LHCN-M2 (cell line): ENCODE measurements at regions not wholly inside any gene's neighbourhood (a gene's known extent, or its start where the extent isn't known, plus 50 kb on each side); places are given as distances from the start of the nearest gene placed in this dataset.
"Not testable (repeated sequence)": the region's sequence is repeated elsewhere in the genome, so short reads cannot be mapped to it uniquely, and the experiment has no call there.

ENCODE experiments used
- DNase-seq: peaks from one replicate; pipeline ENCODE4 v3.0.0-alpha.2; 2012; ENCODE audit warnings: low read depth

DNA sequence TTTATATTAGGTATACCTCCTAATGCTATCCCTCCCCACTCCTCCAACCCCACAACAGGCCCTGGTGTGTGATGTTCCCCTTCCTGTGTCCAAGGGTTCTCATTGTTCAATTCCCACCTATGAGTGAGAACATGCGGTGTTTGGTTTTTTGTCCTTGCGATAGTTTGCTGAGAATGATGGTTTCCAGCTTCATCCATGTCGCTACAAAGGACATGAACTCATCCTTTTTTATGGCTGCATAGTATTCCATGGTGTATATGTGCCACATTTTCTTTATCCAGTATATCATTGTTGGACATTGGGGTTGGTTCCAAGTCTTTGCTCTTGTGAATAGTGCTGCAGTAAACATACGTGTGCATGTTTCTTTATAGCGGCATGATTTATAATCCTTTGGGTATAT lies 345.1 kb upstream of the FANCL start:
- DNase-seq = not testable (repeated sequence)

GRCh38 chr2:58585233-58585632 lies 344.1 kb upstream of the FANCL start:
- DNase-seq = no peak

- no peak for DNase-seq
Measured at GRCh38 chr2:58584606-58585118, 343.5 kb upstream of the FANCL start.

DNA sequence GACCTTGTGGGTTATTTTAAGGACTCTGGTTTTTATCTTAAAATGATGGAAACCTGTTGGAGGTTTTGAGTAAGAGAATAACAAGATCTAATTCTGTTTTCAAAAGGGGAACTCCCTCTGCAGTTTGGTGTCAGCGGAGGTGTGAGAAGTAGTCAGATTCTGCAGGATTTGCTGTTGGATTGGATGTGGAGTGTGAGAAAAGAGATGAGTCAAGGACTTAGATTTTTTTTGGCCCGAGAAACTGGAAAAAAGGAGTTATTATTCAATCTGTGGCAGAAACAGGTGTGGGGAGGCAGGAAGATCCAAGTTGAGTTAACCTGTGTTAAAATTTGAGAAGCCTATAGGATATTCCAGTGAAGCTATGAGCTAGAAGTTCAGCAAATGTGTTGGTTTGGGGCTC lies 337.2 kb upstream of the FANCL start:
- no peak for DNase-seq

DNA sequence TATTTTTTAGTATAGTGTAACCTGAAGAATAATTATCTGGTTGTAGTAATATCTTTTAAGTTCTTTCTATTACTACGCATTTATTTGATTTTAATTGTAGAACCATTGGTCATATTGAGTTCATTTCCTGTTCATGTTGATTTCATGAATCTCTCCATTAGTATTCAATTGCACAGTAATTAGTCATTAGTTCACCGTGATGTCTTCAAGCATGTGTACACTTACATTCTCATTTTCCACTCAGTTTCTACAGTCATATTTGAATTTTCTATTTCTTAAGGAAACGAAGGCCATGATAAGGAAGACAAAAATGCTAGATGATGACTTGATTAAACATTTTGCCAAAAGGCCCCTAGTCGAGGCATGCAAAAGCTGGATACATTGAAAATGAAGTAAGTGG lies 333.7 kb upstream of the FANCL start:
- no peak for DNase-seq

DNA sequence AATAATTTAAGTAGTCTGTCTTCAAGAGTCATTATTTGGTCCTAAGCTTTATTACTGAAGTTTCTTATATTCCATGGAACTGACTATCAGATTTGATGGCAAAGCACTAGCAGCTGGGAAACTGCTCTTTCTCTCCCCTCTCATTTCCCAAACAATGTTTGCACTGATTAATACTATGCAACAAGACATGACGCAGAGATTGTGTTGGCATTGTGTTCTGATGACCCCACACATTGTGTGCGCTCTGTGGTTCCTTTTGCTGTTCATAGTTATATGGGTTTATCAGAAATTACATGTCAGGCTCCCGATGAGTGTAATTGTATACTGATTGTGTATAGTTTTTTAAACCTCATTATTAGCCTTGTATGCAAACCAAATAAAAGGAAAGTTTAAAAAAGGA lies 331.6 kb upstream of the FANCL start:
- no peak for DNase-seq

GRCh38 chr2:58571181-58571852 lies 330.2 kb upstream of the FANCL start:
- DNase-seq = peak; percentile 75

- peak; percentile 35 for DNase-seq
Measured at GRCh38 chr2:58569475-58570185, 328.5 kb upstream of the FANCL start.

DNA sequence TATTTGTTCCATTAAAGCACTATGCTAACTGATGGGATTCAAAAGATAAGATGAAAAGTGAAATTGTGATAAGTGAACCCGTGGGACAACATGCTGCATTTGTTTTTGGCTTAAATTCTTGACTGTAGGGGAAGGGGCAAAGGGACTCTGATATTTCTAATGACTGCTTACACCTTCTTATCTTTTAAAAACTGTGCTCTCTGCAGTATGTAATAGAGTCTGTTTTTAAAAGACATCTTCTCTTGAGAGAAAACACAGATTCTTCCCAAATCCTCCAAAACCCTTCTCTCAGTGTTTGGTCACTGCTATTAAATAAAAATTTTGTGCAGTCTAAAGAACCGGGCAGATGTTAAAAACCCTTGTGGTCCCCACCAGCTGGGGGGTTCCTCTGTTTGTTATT lies 327.8 kb upstream of the FANCL start:
- DNase-seq = no peak

DNA sequence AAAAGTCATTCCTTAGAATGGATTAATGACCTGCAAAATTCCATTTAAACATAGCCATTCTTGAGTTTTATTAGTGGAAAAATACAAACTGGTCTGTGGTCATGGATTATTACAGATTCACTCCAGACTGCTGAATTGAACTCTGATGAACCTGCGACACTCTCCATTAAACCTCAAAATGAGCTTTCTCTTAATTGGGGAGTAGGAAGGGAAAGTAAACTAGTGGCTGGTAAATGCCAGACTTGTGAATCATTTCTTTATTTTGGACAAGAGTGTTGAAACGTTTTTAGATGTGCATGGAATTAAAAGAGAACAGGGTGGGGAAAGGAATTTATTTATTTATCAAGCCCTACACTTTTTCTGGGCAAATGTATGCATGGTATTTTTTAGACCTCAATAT lies 321.2 kb upstream of the FANCL start:
- peak; percentile 10 for DNase-seq

GRCh38 chr2:58560531-58560930 lies 319.4 kb upstream of the FANCL start:
- no peak for DNase-seq

GRCh38 chr2:58558881-58559280 lies 317.8 kb upstream of the FANCL start:
- DNase-seq = no peak

DNA sequence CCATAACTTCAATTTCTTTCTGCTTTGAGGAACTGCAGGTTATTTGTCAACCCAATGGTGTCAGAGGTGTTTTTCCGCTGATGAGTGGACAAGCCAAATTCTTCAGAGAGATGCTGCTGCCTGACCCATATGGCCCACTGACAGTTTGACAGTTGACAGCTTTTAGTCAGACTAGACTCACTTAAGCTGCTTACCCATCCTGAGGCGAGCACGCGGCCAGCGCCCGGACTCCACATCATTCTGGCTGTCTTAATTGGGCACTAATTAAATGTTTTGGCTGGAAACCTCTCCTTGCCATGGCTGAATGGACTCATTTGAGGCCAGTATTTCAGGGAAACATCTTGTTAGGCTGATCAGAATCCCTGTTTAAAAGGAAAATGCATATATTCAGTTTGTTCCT lies 316.1 kb upstream of the FANCL start:
- no peak for DNase-seq

DNA sequence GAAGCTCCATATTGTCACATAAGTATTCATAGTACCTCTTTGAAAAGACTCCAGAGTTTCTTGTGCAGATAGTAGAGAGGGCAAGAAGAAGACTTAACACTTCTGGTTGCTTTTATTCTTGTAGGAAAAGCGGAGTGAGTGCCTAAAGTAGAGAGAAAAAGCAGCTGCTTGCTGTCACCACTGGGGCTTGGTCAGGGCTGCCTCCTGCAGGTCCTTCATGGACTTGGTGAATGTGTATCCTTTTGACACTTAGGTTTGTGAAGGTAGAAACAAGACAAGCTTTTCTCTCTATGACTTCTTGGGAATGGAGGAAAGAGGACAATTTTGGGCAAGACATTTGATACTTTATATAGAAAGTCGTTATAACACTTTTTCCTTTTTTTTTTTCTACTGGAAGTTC lies 312.8 kb upstream of the FANCL start:
- DNase-seq = no peak

DNA sequence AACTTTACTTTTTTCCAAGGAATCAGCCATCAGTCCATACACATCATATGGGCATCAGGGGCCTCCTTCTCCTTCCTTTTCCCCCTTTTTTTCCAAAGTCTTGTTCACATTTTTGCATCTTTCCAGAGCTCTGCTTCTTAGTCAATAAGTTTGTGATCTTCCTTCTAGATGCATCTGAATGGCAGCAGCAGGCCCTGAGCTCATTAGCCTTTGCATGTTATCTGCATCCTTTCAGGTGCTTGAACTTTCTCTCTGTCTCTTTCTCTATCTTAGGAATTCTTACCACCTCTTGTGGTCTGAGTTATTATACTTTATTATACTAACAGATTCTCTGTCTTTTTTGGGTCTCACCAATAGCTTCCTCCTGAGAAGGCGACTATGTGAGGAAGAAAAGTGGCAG lies 312.4 kb upstream of the FANCL start:
- DNase-seq = no peak

DNA sequence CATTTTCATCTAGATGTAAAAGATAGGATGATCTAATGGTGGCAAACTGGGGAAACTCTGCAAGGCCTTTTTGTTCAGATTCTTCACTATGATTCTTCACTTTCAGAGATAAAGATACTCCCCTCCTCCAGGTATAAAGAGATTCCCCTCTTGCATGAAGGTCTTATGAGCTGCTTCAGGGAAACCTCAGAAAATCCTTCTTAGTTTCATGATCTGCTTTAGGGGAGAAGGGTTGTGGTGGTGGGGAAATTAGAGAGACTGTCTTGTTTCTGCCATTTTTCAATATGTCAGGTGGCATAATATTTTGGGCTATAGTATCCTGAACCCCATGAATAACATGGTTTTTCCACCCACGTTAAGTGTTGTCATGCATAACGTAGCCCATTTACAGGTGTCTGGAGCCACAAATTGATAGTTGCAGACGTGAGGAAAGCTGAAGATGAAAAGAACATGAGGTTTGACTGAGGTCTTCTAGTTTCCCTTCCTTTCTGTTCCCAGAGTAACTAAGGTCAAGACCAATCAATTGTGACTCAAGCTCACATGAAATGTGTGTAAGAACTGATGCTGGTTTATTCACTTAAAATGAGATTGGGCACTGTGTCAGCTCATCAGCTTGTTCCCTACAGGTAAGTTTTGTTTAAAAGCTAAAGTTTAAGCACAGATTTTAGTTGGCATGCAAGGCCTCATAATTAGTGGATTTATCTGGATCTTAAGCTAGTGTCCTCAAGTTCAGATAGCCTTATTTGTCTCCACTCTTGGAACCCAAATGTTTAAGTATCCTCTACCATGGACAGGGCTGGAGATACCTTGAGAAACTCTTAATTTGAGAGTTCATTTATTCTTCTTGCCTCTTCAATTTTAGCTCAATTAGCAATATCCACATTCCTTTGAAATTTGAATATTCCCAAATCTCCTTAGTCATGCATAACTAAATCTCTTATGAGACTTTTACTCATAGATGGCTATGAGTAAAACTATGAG lies 304.5 kb upstream of the FANCL start:
- DNase-seq = no peak

DNA sequence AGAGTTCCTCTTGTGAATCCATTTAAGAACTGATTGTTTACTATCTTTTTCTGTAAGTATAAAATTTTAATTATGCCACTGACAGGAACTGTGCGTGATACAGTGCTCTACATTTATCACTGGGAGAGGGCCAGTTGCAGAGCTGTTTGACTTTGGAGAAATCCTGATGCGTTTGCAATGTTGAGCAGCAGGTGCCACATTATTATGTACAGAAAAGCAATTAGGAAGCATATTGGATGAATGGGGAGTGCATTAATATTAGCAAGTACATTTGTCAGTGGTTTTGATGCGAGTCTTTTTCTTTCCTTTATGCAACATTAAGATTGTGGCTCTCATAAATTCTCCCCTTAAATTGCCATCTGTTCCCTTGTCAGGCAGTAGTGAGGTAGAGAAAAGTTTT lies 302.3 kb upstream of the FANCL start:
- no peak for DNase-seq

GRCh38 chr2:58541511-58541910 lies 300.4 kb upstream of the FANCL start:
- no peak for DNase-seq

DNA sequence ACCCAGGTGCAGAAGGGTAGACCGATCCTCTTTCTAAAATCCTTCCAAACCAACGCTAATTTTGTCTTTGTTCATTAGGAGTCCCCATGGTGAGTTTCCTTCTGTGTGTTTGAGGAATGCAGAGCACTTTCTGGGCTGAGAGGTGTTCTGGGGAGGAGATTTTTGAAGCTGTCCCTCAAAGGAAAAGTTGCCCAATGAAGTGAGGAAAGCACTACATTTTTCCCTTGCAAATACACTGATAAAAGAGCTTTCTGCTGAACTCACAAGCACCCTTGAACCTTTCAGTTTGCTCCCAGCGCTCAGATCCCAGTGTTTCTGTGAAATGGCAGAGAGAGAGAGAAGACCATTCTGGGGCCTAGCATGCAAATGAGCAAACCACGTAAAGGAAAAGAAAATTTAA lies 299.6 kb upstream of the FANCL start:
- DNase-seq = no peak

GRCh38 chr2:58539973-58540372 lies 298.8 kb upstream of the FANCL start:
- peak; percentile 10 for DNase-seq

- DNase-seq = no peak
Measured at GRCh38 chr2:58535990-58536389, 294.9 kb upstream of the FANCL start.

- DNase-seq = no peak
Measured at GRCh38 chr2:58535182-58535581, 294.1 kb upstream of the FANCL start.
